GM19455 (cell line): ENCODE measurements at regions not wholly inside any gene's neighbourhood (a gene's known extent, or its start where the extent isn't known, plus 50 kb on each side); places are given as distances from the start of the nearest gene placed in this dataset.

ENCODE experiments used
- ATAC-seq: cut with Tn5 transposase; IDR thresholded peaks from one replicate; pipeline ENCODE4 v1.9.1; 2021; ENCODE audit not compliant: unreplicated experiment

DNA sequence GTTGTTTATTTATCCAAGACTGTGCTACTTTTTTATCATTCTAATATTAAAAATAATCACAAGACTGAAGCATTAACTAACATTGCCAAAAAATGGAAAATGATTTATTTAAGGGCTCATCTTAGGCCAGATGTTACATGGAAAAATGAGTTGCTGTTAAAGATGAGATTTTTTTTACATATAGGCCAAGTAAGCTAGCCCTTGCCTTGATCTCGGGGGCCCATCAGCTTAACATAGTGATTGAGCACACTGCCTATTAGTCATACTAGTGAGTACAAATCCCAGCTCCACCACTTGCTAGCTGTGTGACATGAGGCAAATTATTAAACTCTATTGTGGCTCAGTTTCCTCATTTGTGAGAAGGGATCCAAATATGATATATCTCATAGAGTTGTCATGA lies 275.9 kb upstream of the SNX7 start:
- no peak for ATAC-seq

DNA sequence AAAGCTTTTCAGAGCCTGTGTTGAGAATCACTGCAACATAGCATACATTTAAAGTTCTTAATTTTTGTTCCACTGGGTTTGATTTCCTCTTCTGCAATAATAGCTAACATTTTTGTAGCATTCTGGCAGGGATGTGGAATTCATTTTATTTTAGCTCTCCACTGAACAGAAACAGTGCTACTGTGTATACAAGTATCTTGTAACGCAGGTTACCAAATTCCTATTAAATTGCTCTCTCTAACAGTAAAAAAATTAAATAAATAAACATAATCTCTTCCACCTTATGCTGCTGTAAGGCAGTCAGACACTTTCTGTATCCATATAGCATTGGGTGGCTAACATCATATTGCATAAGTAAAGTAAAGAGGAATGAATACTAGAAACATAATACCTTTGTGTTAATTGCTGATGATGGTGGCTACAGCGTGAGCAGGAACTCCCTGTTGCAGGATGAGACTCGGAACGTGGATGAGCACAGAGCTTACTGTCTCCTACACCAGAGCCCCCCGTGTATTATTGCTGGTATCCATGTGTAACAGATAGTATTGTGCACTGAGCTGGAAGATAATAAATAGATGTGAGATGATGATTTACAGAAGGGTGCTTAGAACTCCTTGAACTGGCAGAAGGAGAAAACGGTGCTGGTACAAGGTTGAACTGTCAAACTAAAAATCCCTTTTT lies 276.9 kb upstream of the SNX7 start:
- ATAC-seq = no peak

DNA sequence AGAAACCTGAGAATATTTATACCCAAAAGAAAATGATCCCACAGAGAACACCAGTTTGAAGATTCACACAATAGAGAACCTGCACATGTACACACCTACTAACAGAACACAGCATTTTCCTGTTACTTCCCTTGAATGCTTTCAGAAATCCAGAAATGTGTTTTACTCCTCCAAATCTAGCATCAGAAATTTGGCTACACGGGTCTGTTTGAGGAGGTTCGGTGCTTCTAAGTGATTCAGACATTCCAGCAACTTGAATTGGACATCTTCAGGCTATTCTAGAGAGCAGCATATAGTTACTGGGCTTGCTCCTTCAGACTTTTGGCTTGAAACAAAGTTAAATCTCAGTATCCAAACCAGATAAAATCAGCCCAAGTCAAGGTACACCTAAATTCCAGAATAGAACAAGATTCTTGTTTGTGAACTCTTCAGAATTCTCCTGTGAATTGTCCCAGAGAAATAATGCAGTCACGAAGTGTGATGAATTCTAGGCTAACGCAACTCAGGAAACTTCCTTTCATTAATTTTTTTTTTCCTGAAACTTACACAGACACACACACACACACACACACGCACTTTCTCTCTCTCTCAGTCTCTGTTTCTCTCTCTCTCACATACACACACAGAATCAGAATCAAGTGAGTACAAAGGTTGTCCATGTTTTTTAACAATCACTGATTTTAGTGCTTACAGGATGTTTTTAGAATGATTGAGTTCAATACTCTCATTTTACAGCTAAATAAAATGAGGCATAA lies 278.4 kb upstream of the SNX7 start:
- ATAC-seq = no peak

DNA sequence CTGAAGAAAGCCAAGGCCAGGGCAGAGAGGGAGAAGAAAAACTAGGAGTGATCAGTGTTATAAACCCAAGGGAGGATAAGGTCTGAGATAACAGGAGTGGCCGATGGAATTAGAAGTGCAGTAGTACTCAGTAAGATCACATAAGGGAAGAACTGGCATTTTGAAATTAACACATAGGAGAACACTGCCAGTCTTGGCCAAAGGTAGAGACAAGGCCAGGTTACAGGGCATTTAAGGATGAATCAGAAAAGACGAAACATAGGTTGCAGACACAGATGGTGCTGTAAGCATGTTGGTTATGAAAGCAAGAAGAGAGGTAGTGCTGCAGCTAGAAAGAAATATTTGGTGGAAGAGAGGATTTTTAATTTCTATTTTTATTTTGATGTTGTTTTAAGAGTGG lies 278.9 kb upstream of the SNX7 start:
- ATAC-seq = no peak

DNA sequence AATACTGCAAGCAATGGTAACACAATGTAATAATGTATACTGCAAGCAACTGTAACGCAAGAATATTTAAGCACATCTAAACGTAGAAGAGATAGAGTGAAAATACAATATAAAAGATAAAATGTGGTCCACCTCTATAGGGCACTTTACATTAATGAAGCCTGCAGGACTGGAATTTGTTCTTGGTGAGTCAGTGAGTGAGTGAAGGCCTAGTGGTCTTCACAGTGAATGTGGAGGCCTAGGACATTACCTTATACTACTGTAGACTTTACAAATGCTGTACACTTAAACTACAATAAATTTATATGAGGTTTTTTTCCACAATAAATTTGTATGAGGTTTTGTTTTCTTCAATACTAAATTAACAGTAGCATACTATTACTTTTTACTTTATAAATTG lies 287.4 kb upstream of the SNX7 start:
- no peak for ATAC-seq

DNA sequence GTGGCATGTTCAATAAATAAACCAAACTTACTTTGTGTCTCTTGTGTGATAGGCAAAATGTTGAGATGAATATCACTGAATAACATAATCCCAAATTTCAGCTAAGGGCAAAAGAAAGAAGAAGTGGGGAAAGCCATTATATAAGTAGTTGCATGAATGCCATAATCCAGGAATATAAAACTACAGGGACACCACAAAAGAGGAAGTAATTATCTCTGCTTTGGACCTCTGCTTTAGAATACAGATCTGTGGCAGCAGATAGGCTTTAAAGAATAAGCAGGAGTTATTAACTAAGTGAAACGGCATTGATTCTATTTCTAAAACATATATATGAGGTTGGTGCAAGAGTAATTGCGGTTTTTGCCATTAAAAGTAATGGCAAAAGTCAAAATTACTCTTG lies 288.5 kb upstream of the SNX7 start:
- ATAC-seq = no peak

DNA sequence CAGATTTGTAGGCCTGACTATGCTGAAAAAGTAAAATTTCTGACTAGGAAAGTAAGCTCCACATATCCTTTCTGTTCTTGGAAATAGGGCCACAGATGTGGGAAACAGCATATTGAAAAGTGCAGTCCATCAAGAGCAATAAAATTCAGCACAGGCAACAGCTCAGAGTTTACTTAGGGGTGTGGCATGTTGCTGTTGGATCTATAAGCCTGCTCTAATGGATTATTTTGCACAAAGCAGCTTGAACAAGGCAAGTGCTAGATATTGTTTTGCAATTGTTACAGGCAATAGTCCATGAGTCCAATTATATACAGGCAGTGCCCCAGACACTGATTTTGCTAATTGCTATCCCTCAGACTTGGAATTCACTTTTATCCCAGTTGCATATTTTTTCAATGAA lies 289.8 kb upstream of the SNX7 start:
- ATAC-seq = no peak

DNA sequence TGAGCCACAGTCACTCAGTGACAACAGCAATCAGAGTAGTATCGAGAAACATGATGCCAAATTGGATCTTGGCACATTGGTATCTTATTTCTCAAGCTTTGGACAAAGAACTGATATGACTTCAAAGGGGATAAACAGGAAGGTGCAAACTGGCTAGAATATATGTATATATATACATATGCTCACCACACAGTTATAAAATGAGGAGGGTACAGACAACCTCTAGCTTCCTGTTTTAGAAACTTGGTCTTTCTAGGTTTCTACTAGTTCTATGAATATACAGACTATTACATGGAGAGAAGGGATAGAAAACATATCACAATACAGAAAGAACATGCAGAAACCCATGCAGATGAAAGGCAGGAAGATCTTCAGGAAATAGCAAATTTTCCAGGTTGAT lies 292.1 kb upstream of the SNX7 start:
- no peak for ATAC-seq

DNA sequence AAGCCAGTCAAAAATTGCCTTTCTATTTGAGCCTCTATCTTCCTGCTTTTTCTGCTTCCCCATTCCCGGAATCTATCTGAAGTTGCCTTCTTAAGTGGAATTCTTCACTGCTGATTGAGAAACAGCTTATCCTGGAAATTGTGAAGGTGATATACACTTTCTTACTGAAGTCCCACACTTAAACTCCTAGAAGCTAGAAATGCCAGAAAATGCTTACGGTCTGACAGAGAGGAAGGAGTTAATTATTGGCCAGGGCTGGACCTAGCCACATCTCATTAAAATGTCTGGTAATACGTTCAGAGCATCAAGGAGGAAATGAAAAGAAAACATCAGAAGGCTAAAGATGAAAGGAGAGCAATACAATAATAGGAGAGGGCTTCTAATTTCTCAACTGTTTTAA lies 292.5 kb upstream of the SNX7 start:
- ATAC-seq = no peak

DNA sequence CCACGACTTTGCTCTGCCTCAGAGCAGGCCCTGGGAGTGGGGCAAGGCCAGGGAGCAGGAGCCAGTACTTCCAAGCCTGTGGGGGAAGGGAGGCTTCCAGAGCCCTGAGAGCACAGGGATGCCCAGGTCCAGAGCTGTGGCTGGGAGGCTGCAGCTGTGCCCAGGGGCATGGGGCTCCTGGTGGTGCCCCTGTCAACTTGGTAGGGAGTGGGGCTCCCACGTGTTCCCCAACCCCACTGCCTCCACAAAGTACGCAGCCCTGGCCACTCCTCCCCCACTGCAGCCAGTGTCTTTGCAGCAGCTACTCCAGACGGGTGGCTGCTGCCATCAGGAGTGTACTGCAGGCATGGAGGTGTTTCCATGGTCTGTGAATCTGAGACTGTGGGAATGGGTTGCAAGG lies 294.1 kb upstream of the SNX7 start:
- no peak for ATAC-seq

DNA sequence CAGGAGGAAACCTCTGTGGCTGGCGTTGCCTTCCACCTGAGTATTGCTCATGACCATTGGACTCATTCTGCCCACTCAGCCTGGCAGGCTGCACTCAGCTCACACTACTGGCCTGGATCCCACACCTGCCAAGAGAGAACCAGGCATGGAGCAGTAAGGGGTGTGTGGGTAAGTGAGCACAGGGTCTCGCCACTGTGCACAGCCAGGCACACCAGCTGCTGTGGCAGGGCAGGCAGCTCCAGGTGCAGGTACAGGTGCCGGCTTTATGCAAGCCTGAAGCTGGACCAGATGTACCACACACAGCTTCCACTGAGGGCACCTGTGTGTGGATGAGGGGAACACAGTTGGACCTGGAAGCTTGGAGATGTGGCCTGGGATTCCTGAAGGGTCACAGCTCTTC lies 295.2 kb upstream of the SNX7 start:
- no peak for ATAC-seq

DNA sequence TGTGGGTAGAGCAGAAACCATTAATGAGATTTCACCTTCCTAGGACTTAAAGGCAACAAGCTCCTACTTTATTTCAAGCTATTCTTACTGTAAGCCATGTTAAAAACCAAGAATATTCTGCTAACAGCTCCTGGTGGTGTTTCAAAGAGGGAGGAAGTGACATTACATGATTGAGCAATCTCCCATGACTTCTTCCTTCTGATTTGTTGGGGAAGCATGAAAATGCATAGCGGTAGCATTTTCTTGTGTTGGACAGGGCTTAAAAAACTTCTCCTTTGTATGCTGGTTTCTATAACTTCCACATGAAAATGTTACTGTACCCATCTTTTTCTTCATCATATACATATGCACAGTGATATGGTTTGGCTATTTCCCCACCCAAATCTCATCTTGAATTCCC lies 297.0 kb upstream of the SNX7 start:
- no peak for ATAC-seq

DNA sequence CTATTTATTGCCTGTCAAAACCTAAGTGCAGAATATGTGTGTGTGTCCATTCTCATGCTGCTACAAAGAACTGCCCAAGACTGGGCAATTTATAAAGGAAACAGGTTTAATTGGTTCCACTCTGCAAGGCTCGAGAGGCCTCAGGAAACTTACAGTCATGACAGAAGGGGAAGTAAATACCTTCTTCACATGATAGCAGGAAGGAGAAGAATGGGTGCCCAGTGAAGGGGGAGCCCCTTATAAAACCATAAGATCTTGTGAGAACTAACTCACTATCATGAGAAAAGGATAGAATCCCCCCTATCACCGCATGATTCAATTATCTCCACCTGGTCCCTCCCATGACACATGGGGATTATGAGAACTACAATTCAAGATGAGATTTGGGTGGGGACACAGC lies 300.7 kb upstream of the SNX7 start:
- ATAC-seq = no peak

DNA sequence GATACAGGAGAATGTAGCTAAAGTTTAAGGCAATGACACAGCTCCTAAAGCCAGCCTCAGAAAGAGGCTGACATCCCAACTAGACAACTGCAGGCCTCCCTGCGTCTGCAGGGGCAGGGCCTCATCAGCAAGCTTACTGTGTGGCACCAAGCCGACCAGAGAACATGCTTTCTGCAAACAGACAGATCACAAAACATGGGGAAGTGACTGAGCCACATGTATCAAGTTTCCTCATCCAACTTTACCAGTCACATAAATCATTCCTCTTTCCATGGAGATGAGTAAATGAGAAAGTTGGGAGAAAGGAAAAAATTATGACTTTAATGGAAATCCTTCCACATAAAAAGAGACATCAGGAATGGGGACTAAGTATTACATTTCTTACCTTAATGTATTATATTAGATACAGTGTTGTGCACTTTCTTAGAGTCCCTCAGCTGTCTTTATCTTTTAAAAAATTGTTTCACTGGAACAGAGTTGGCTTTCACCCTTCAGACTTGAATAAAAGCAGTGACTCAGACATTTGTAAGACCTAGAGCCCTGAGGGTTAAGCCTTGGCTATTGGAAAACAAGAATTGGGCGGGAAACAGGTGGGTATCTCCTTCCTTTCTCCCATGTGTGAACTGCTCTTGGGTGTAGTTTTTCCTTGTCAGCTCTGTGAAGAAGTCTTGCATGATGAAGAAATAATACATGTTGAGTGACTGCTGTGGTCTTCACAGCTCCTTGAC lies 305.7 kb upstream of the SNX7 start:
- ATAC-seq = no peak

DNA sequence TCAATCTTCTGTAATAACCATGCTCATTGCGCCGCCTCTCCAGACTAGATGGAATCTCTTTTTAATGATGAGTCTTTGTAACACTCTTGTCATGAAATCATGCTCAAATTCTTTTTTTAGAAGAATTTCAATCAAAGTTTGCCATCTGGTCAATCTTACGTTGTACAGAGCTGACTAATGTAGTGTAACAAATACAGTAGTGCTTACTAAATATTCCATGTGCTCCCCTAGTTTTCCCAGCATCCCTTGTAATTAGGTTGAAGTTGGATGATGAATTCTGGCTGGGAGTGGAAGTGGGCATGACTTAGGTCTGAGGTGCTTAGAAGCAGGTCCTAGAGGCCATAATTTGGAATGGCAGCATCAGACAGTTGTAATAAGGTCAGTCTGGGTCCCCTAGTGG lies 309.1 kb upstream of the SNX7 start:
- ATAC-seq = no peak

DNA sequence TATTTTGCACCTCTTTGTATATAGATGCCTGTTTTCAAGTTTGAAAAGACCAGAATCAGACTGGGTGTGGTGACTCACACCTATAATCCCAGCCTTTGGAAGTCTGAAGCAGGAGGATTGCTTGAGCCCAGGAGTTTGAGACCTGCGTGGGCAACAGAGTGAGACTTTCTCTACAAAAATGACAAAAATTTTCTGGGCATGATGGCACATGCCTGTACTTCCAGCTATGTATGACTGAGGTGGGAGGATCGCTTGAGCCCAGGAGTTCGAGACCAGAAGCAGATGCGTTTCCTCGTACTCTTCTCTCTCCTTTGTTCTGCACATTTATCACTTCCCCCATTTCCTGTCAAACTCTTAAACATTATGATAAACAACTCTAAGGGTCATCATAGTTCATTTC lies 310.0 kb upstream of the SNX7 start:
- no peak for ATAC-seq

DNA sequence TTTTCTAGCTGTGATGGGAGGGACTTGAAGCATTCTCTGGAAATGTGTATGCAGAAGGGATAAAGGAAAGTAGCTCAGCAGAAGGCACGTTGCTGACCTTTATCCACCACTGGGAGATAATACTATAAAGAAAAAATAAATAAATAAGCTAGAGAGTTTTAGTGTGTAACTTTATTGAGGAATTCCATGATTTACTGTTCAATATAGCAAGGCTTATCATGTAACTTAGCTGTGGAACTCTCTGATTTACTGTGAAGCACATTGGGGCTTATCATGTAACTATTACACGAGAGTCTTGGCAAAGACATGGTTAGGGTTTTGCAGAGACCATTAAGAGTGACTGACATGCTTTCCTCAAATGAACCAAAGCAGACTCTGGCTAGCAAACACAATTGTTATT lies 316.1 kb upstream of the SNX7 start:
- ATAC-seq = no peak

DNA sequence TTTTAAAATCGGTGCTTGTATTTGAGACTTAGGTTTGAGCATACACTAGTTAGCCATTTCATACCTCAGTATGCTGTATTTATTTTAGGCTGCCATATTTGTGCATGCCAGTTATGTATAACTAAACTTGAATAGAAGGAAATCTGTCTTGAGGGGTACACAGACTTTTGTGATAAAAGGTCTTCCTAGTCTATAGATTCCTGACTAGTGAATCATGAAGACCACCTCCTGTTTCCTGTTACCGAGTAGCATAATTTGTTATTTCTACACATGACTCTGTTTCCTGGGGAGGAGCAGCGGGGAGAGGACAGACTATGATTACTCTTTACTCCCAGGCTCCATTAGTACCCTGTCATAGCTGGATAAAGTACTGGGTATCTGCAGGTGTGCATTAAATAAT lies 316.8 kb upstream of the SNX7 start:
- ATAC-seq = no peak

DNA sequence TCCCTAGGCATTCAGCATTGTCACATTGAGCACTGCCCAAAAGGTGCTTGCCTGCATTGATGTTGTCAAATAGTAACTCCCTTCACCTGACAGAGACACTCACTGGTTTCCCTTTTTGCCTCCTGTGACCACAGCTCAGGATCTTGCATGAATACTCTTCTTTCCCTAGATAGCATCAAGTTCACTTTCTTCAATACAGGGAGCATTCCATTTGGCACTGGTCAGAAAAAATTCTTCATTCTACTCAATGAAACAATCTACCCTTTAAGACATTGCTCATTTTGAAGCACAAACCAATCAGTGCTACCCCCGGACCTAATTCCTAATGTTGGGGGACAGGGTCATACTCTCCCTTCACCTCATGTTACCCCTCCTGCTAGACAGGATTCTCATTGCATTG lies 319.0 kb upstream of the SNX7 start:
- no peak for ATAC-seq

DNA sequence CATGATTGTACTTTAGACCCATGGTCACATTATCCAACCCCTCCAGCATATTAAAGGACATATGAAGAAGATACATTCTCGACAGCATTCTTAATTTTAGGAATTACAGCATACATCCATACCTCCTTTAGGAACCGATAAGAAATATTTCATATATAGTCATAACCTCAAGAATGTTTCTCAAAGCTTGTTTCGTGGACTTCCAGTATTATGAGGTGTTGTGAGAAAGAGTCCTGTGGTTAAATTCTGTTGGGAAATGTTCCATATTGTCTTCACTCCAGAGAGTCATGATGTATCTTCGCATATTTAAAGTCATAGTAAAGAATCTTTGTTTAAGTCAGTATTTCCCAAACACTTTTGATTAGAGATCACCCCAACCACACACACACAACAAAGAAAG lies 321.0 kb upstream of the SNX7 start:
- ATAC-seq = no peak

DNA sequence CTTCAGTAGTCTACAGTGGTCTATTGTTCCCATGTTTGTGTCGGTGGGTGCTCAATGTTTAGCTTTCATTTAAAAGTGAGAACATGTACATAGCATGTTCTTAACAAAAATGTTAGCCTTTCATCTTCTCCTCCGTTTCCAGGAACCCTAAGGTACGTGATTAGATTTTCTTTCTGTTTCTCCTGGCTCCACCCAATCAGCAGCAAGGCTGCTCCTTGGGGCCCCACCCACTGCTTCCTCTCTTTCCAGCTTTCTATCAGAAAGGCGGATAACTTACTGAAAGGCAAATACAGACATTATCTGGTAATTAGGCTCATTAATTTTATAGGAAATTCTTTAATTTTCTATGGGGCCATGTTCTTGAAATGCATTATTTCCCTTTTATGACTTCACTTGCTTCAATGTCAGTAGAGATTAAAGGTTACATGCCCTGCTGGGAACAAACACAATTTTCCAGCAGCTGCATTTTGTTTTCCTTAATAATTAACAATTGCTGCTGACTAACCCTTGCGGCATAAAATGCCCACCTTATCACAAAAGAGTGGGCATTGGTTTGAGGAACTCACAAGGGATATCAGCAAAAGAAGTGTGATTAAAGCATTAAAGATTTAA lies 324.9 kb upstream of the SNX7 start:
- ATAC-seq = no peak

DNA sequence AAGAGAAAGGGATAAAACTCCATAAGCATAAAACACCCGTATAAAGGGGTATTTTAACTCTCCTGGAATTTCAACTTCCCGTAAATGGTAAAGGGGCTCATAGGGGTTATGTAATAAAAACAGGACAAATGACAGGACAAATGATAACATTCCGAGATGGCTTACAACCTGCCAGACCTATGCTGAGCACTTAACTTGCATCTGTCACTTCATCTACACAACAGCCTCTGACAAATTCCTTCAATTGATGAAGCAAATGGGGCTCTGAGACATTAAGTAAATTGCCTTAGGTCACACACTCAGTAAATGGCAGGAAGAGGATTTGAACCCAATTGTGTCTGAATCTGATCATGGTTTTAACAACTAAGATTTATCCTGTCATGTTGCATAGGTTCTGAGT lies 327.6 kb upstream of the SNX7 start:
- ATAC-seq = no peak
